Breast epithelium (tissue), 3 donors: ENCODE measurements at regions not wholly inside any gene's neighbourhood (a gene's known extent, or its start where the extent isn't known, plus 50 kb on each side); places are given as distances from the start of the nearest gene placed in this dataset.

Source experiments
- CTCF ChIP-seq, 3 donors: fragments of 450-650 bp; IDR thresholded peaks; one replicate each; pipeline ENCODE4 v1.5.1; 2016 to 2017; ENCODE audit warnings: antibody characterized with exemption in 3 of 3, mild to moderate bottlenecking in 3 of 3, moderate library complexity in 3 of 3
- POLR2A ChIP-seq: fragments of 450-650 bp; IDR thresholded peaks from one replicate; pipeline ENCODE4 v1.6.1; 2016; ENCODE audit warnings: antibody characterized with exemption, mild to moderate bottlenecking, moderate library complexity
- POLR2AphosphoS5 ChIP-seq, 3 donors: sonication (generic); formaldehyde crosslinking; IDR thresholded peaks; one replicate each; pipeline ENCODE4 v1.6.1; 2017; ENCODE audit warnings: antibody characterized with exemption in 3 of 3

GRCh38 chr1:187634940-187635339 lies 806.2 kb downstream of the PLA2G4A start:
- TF ChIP-seq POLR2A (no peak), CTCF (IDR thresholded peaks at IDR 0.05) (no peak), POLR2AphosphoS5 (IDR thresholded peaks at IDR 0.05) (no peak)
